ENCODE measurements at regions not wholly inside any gene's neighbourhood (a gene's known extent, or its start where the extent isn't known, plus 50 kb on each side); places are given as distances from the start of the nearest gene placed in this dataset.
"Not testable (repeated sequence)": the region's sequence is repeated elsewhere in the genome, so short reads cannot be mapped to it uniquely, and the experiment has no call there.

- DNase-seq: no peak
Measured at GRCh38 chr11:39462506-39462905, 1996.9 kb downstream of the LRRC4C start.

- DNase-seq: no peak
Measured at GRCh38 chr11:39461066-39461465, 1998.4 kb downstream of the LRRC4C start.

- DNase-seq: no peak
Measured at GRCh38 chr11:39459606-39460005, 1999.8 kb downstream of the LRRC4C start.

GRCh38 chr11:39458481-39458880 is 2001.0 kb downstream of the LRRC4C start:
- no peak for DNase-seq

GRCh38 chr11:39443424-39444022 is 2015.9 kb downstream of the LRRC4C start:
- no peak for DNase-seq

- no peak for DNase-seq
Measured at GRCh38 chr11:39442177-39442576, 2017.3 kb downstream of the LRRC4C start.

GRCh38 chr11:39435641-39436040 is 2023.8 kb downstream of the LRRC4C start:
- no peak for DNase-seq

GRCh38 chr11:39434466-39434865 is 2025.0 kb downstream of the LRRC4C start:
- DNase-seq: no peak

- DNase-seq: no peak
Measured at GRCh38 chr11:39432929-39433328, 2026.5 kb downstream of the LRRC4C start.

GRCh38 chr11:39425226-39425625 is 2034.2 kb downstream of the LRRC4C start:
- no peak for DNase-seq

GRCh38 chr11:39412117-39412516 is 2047.3 kb downstream of the LRRC4C start:
- no peak for DNase-seq

GRCh38 chr11:39385911-39386310 is 2073.5 kb downstream of the LRRC4C start:
- DNase-seq: no peak

- no peak for DNase-seq
Measured at GRCh38 chr11:39374963-39375698, 2084.3 kb downstream of the LRRC4C start.

- DNase-seq: no peak
Measured at GRCh38 chr11:39367534-39367933, 2091.9 kb downstream of the LRRC4C start.

GRCh38 chr11:39365809-39366436 is 2093.5 kb downstream of the LRRC4C start:
- no peak for DNase-seq

GRCh38 chr11:39363571-39363970 is 2095.9 kb downstream of the LRRC4C start:
- DNase-seq: no peak

GRCh38 chr11:39361557-39361956 is 2097.9 kb downstream of the LRRC4C start:
- no peak for DNase-seq

GRCh38 chr11:39345834-39346442 is 2113.5 kb downstream of the LRRC4C start:
- no peak for DNase-seq

GRCh38 chr11:39341461-39341860 is 2118.0 kb downstream of the LRRC4C start:
- no peak for DNase-seq

GRCh38 chr11:39333006-39333405 is 2126.4 kb downstream of the LRRC4C start:
- not testable (repeated sequence) for DNase-seq

GRCh38 chr11:39327302-39327701 is 2132.2 kb downstream of the LRRC4C start:
- DNase-seq: no peak

- not testable (repeated sequence) for DNase-seq
Measured at GRCh38 chr11:39311888-39312287, 2147.6 kb downstream of the LRRC4C start.

GRCh38 chr11:39304586-39304985 is 2154.9 kb downstream of the LRRC4C start:
- DNase-seq: no peak

- DNase-seq: no peak
Measured at GRCh38 chr11:39294648-39295047, 2164.8 kb downstream of the LRRC4C start.
